RPMI7951 (cell line): ENCODE measurements at regions not wholly inside any gene's neighbourhood (a gene's known extent, or its start where the extent isn't known, plus 50 kb on each side); places are given as distances from the start of the nearest gene placed in this dataset.
A peak's percentile ranks its signal among the peaks of the same experiment; 100 is the strongest.

Source experiments
- DNase-seq: peaks from one replicate; pipeline ENCODE4 v3.0.0-alpha.2; 2012; ENCODE audit warnings: low read depth

GRCh38 chr10:21092683-21093524 lies 195.8 kb upstream of the NEBL start:
- peak; percentile 12 for DNase-seq

- no peak for DNase-seq
Observed at GRCh38 chr10:21090609-21091082, 193.5 kb upstream of the NEBL start.

- DNase-seq = no peak
Observed at GRCh38 chr10:21087476-21087875, 190.4 kb upstream of the NEBL start.

GRCh38 chr10:21084700-21085099 lies 187.6 kb upstream of the NEBL start:
- DNase-seq = no peak

GRCh38 chr10:21083861-21084260 lies 186.8 kb upstream of the NEBL start:
- DNase-seq = no peak

GRCh38 chr10:21082206-21082605 lies 185.1 kb upstream of the NEBL start:
- no peak for DNase-seq

GRCh38 chr10:21080261-21080660 lies 183.2 kb upstream of the NEBL start:
- no peak for DNase-seq

GRCh38 chr10:21079330-21079658 lies 182.2 kb upstream of the NEBL start:
- no peak for DNase-seq

- DNase-seq = peak; percentile 65
Observed at GRCh38 chr10:21078410-21079329, 181.6 kb upstream of the NEBL start.

GRCh38 chr10:21077681-21078080 lies 180.6 kb upstream of the NEBL start:
- DNase-seq = no peak

- DNase-seq = no peak
Observed at GRCh38 chr10:21076381-21076780, 179.3 kb upstream of the NEBL start.

- no peak for DNase-seq
Observed at GRCh38 chr10:21075880-21076279, 178.8 kb upstream of the NEBL start.

- no peak for DNase-seq
Observed at GRCh38 chr10:21071001-21071673, 174.0 kb upstream of the NEBL start.

- no peak for DNase-seq
Observed at GRCh38 chr10:21069929-21070700, 173.0 kb upstream of the NEBL start.

- no peak for DNase-seq
Observed at GRCh38 chr10:21069278-21069677, 172.2 kb upstream of the NEBL start.

- DNase-seq = no peak
Observed at GRCh38 chr10:21068026-21068656, 171.0 kb upstream of the NEBL start.

GRCh38 chr10:21065621-21066248 lies 168.6 kb upstream of the NEBL start:
- DNase-seq = no peak

- DNase-seq = no peak
Observed at GRCh38 chr10:21061982-21062381, 164.9 kb upstream of the NEBL start.

- DNase-seq = no peak
Observed at GRCh38 chr10:21061184-21061583, 164.1 kb upstream of the NEBL start.

- no peak for DNase-seq
Observed at GRCh38 chr10:21060626-21061025, 163.5 kb upstream of the NEBL start.
